MM.1S (cell line): ENCODE measurements at regions not wholly inside any gene's neighbourhood (a gene's known extent, or its start where the extent isn't known, plus 50 kb on each side); places are given as distances from the start of the nearest gene placed in this dataset.
A peak's percentile ranks its signal among the peaks of the same experiment; 100 is the strongest.

Source experiments
- DNase-seq: peaks from one replicate; pipeline ENCODE4 v3.0.0-alpha.2; 2015
- H2AFZ ChIP-seq: fragments of 300-600 bp; sonication (generic); 2 replicates; pipeline ENCODE4 v1.6.0; 2016; ENCODE audit warnings: antibody characterized with exemption, low read length
- H3F3A ChIP-seq: fragments of 300-600 bp; sonication (generic); 2 replicates; pipeline ENCODE4 v1.6.1; 2016; ENCODE audit warnings: mild to moderate bottlenecking, antibody characterized with exemption, low read length, moderate library complexity, mixed read lengths; ENCODE audit not compliant: insufficient read depth
- H3K27ac ChIP-seq: fragments of 300-600 bp; sonication (generic); 2 replicates; pipeline ENCODE4 v1.5.1; 2016; ENCODE audit warnings: mild to moderate bottlenecking, low read length
- H3K27me3 ChIP-seq: fragments of 300-600 bp; sonication (generic); replicated peaks from 2 replicates; pipeline ENCODE4 v1.6.0; 2016; ENCODE audit warnings: low read length; ENCODE audit not compliant: insufficient read depth
- H3K36me3 ChIP-seq: fragments of 300-600 bp; sonication (generic); replicated peaks from 2 replicates; pipeline ENCODE4 v1.6.1; 2016; ENCODE audit warnings: mild to moderate bottlenecking, low read length, mixed read lengths; ENCODE audit not compliant: insufficient read depth
- H3K4me1 ChIP-seq: fragments of 300-600 bp; sonication (generic); 2 replicates; pipeline ENCODE4 v1.6.1; 2016; ENCODE audit warnings: low read length, mixed read lengths
- H3K4me2 ChIP-seq: fragments of 300-600 bp; sonication (generic); 2 replicates; pipeline ENCODE4 v1.6.0; 2016; ENCODE audit warnings: low read depth, low read length
- H3K4me3 ChIP-seq: fragments of 300-600 bp; sonication (generic); 2 replicates; pipeline ENCODE4 v1.5.1; 2016; ENCODE audit warnings: low read length, mixed read lengths
- H3K79me2 ChIP-seq: fragments of 300-600 bp; sonication (generic); 2 replicates; pipeline ENCODE4 v1.6.1; 2016; ENCODE audit warnings: mixed run types, low read length, mixed read lengths
- H3K9ac ChIP-seq: fragments of 300-600 bp; sonication (generic); 2 replicates; pipeline ENCODE4 v1.6.1; 2016; ENCODE audit warnings: low read length, mixed read lengths
- H3K9me2 ChIP-seq: fragments of 300-600 bp; sonication (generic); replicated peaks from 2 replicates; pipeline ENCODE4 v1.6.1; 2016; ENCODE audit warnings: mild to moderate bottlenecking, low read length, mixed read lengths; ENCODE audit not compliant: insufficient read depth
- H3K9me3 ChIP-seq: fragments of 300-600 bp; sonication (generic); replicated peaks from 2 replicates; pipeline ENCODE4 v1.6.1; 2016; ENCODE audit warnings: mild to moderate bottlenecking, low read length, mixed read lengths; ENCODE audit not compliant: insufficient read depth
- H4K20me1 ChIP-seq: fragments of 300-600 bp; sonication (generic); 2 replicates; pipeline ENCODE4 v1.6.1; 2016; ENCODE audit warnings: mild to moderate bottlenecking, low read length, moderate library complexity, mixed read lengths; ENCODE audit not compliant: insufficient read depth
- CTCF ChIP-seq: fragments of 300-600 bp; sonication (generic); IDR thresholded peaks from 2 replicates; pipeline ENCODE4 v1.5.1; 2016; ENCODE audit warnings: antibody characterized with exemption, low read length, mixed read lengths
- EZH2 ChIP-seq: fragments of 300-600 bp; sonication (generic); optimal IDR thresholded peaks from 2 replicates; pipeline ENCODE3; 2017; ENCODE audit warnings: low read depth, mild to moderate bottlenecking, antibody characterized with exemption, low read length, mixed read lengths
- EZH2phosphoT487 ChIP-seq: fragments of 300-600 bp; sonication (generic); IDR thresholded peaks from 2 replicates; pipeline ENCODE4 v1.6.1; 2018; ENCODE audit warnings: antibody characterized with exemption, low read length

GRCh38 chr3:107263269-107264021 is 113.8 kb upstream of the CCDC54 start:
- Histone ChIP-seq H3K79me2 (no peaks in the 10 kb centered on the region), H4K20me1 (no peaks in the 10 kb centered on the region), H3K36me3 (no peaks in the 10 kb centered on the region), H3K9ac (peak overlapping the region; percentile 51; the same call in 1 of the 2 replicates), H3K27ac (no peak overlapping the region), H3K9me2 (no peaks in the 10 kb centered on the region), H3K4me1 (peaks cover 9% of the 10 kb centered on the region), H2AFZ (peak overlapping the region; percentile 99), H3K4me2 (peak overlapping the region; percentile 97), H3K4me3 (peak overlapping the region; percentile 60), H3K9me3 (no peaks in the 10 kb centered on the region), H3F3A (no peaks in the 10 kb centered on the region), H3K27me3 (no peaks in the 10 kb centered on the region)
- TF ChIP-seq EZH2phosphoT487 (no peak), CTCF (no peak)
- peak; percentile 15 for DNase-seq

- no peak for DNase-seq
- H3K9ac ChIP-seq, result no peak overlapping the region
- no peak overlapping the region for H2AFZ ChIP-seq
- no peaks in the 10 kb centered on the region for H4K20me1 ChIP-seq
- no peak overlapping the region for H3K4me2 ChIP-seq
- peaks cover 9% of the 10 kb centered on the region for H3K4me1 ChIP-seq
- H3F3A ChIP-seq, result no peaks in the 10 kb centered on the region
- no peaks in the 10 kb centered on the region for H3K79me2 ChIP-seq
- no peak overlapping the region for H3K4me3 ChIP-seq
- H3K36me3 ChIP-seq, result no peaks in the 10 kb centered on the region
- H3K27ac ChIP-seq, result no peak overlapping the region
- H3K9me2 ChIP-seq, result no peaks in the 10 kb centered on the region
- TF ChIP-seq EZH2phosphoT487, result no peak
- TF ChIP-seq CTCF, result no peak
- TF ChIP-seq EZH2, result no peak
- no peaks in the 10 kb centered on the region for H3K27me3 ChIP-seq
- H3K9me3 ChIP-seq, result no peaks in the 10 kb centered on the region
These were observed 112.4 kb upstream of the CCDC54 start for GRCh38 chr3:107264888-107265287.

GRCh38 chr3:107265526-107265925 is 111.7 kb upstream of the CCDC54 start:
- no peak for DNase-seq
- Histone ChIP-seq H3F3A (no peaks in the 10 kb centered on the region), H3K9me2 (no peaks in the 10 kb centered on the region), H3K79me2 (no peaks in the 10 kb centered on the region), H4K20me1 (no peaks in the 10 kb centered on the region), H3K9ac (no peak overlapping the region), H3K27ac (no peak overlapping the region), H3K36me3 (no peaks in the 10 kb centered on the region), H3K4me3 (no peak overlapping the region), H3K4me2 (no peak overlapping the region), H3K27me3 (no peaks in the 10 kb centered on the region), H3K9me3 (no peaks in the 10 kb centered on the region), H2AFZ (no peak overlapping the region), H3K4me1 (peaks cover 9% of the 10 kb centered on the region)
- TF ChIP-seq EZH2 (no peak), CTCF (no peak), EZH2phosphoT487 (no peak)
